ENCODE measurements at regions not wholly inside any gene's neighbourhood (a gene's known extent, or its start where the extent isn't known, plus 50 kb on each side); places are given as distances from the start of the nearest gene placed in this dataset.

GRCh38 chr1:190595438-190595837, 117.8 kb upstream of the BRINP3 start:
- DNase-seq (no peak), ATAC-seq (ENCODE audit: low read depth) (no peak)
- no peak overlapping the region for H4K91ac ChIP-seq (ENCODE audit: insufficient read depth, low read depth, low read length)
- H3K27ac ChIP-seq (ENCODE audit: insufficient read depth, low read length): no peak overlapping the region
- no peak overlapping the region for H2BK5ac ChIP-seq (ENCODE audit: low read depth, low read length, poor library complexity, severe bottlenecking)
- no peak overlapping the region for H4K8ac ChIP-seq (ENCODE audit: low read depth in 2 of 2, low read length in 2 of 2)
- dilution Hi-C loops (cut with HindIII; ENCODE audit: low sequenced_read_pairs, unreplicated experiment) (no loop called here), intact Hi-C loops (cut with micrococcal nuclease) (no loop called here), in situ Hi-C loops (cut with MboI; ENCODE audit: low sequenced_read_pairs) (no loop called here)
- no peak overlapping the region for H3K18ac ChIP-seq (ENCODE audit: low read depth, low read length)
- no peak overlapping the region for H3K4me2 ChIP-seq (ENCODE audit: low read depth, low read length)
- ChIA-PET POLR2A (ENCODE audit: unreplicated experiment) (no interaction called here), CTCF (no interaction called here)
- TF ChIP-seq RAD21 (IDR thresholded peaks at IDR 0.05; ENCODE audit: low read length): no peak
- TF ChIP-seq CTCF (conservative IDR thresholded peaks at IDR 0.05; ENCODE audit: low read depth, low read length): no peak
- TF ChIP-seq RCOR1 (IDR thresholded peaks at IDR 0.05; ENCODE audit: insufficient replicate concordance, low read length): no peak
- TF ChIP-seq POLR2A (IDR thresholded peaks at IDR 0.05; ENCODE audit: low read depth, low read length): no peak
- no peak for TF ChIP-seq NFE2L2 (IDR thresholded peaks at IDR 0.05; ENCODE audit: low read depth, low read length)
- TF ChIP-seq CEBPB (IDR thresholded peaks at IDR 0.05; ENCODE audit: low read depth, low read length): no peak
- no peak overlapping the region for H3K4me3 ChIP-seq (ENCODE audit: insufficient read depth, low read depth, low read length)
- H3K4me1 ChIP-seq (ENCODE audit: control insufficient read depth, insufficient read depth, low read length): no peaks in the 10 kb centered on the region
- H2AK5ac ChIP-seq (ENCODE audit: low read depth, low read length): no peak overlapping the region
- no TSS peak for BruUV-seq (replicated peaks)
- H3K4ac ChIP-seq (ENCODE audit: low read depth, low read length): no peak overlapping the region
- H2AK9ac ChIP-seq (replicated peaks; ENCODE audit: low read depth, low read length, poor library complexity): no peak overlapping the region
- H4K5ac ChIP-seq (ENCODE audit: low read depth, low read length): no peak overlapping the region
- no peak overlapping the region for H3K23ac ChIP-seq (ENCODE audit: low read depth, low read length)
- H3K36me3 ChIP-seq (ENCODE audit: control insufficient read depth, insufficient read depth, low read length): no peaks in the 10 kb centered on the region
- H3K14ac ChIP-seq (replicated peaks; ENCODE audit: low read depth, low read length): no peak overlapping the region
- no peak overlapping the region for H2BK15ac ChIP-seq (ENCODE audit: low read depth, low read length)
- H2BK20ac ChIP-seq (ENCODE audit: low read depth, low read length): no peak overlapping the region
- no peak overlapping the region for H3K9ac ChIP-seq (ENCODE audit: low read depth, low read length)
- H3K27me3 ChIP-seq (ENCODE audit: control insufficient read depth, insufficient read depth, low read length): no peaks in the 10 kb centered on the region
- no peaks in the 10 kb centered on the region for H4K20me1 ChIP-seq (ENCODE audit: insufficient read depth, low read length)
- WGBS, 2 experiments (ENCODE audit: extremely low coverage in 2 of 2, insufficient read length in 1 of 2): no CpG with 5 or more reads among the region's 2 CpGs
- H2BK120ac ChIP-seq (ENCODE audit: low read depth, low read length): no peak overlapping the region
- H2AFZ ChIP-seq (replicated peaks; ENCODE audit: low read length, poor library complexity): no peak overlapping the region
- no peaks in the 10 kb centered on the region for H3K9me1 ChIP-seq (ENCODE audit: insufficient read depth, low read length)
- H3K9me3 ChIP-seq (ENCODE audit: control insufficient read depth, insufficient read depth, low read length): no peaks in the 10 kb centered on the region
- no peak overlapping the region for H3K56ac ChIP-seq (ENCODE audit: extremely low read depth, insufficient read depth, low read length)
- no peaks in the 10 kb centered on the region for H3K79me1 ChIP-seq (ENCODE audit: low read depth in 1 of 2, low read length in 2 of 2)

Measured in IMR-90 (cell line).